ENCODE measurements at regions not wholly inside any gene's neighbourhood (a gene's known extent, or its start where the extent isn't known, plus 50 kb on each side); places are given as distances from the start of the nearest gene placed in this dataset.

GRCh38 chr9:105066275-105066865 lies 138.4 kb upstream of the ABCA1 start (continued):
- TF ChIP-seq ZBTB49 (tag by site-specific recombination; IDR thresholded peaks at IDR 0.05; ENCODE audit: low read depth) = no peak
- no peak for TF ChIP-seq KLF8 (tag by site-specific recombination; IDR thresholded peaks at IDR 0.05)
- no peak for TF ChIP-seq ZBTB20 (tag by site-specific recombination; IDR thresholded peaks at IDR 0.05)
- TF ChIP-seq MEIS1 (CRISPR knock-in tag; IDR thresholded peaks at IDR 0.05; ENCODE audit: borderline replicate concordance) = no peak

GRCh38 chr9:105067895-105068580 lies 140.1 kb upstream of the ABCA1 start:
- CTCF ChIA-PET = interaction anchor here (0.7 kb wide), 1 partner anchor 73 kb away, joined by 3 read pairs; no protein-coding TSS in a partner anchor

GRCh38 chr9:105069285-105069684 lies 141.3 kb upstream of the ABCA1 start:
- CTCF ChIA-PET = no interaction called here
- Histone ChIP-seq H3K27ac (ENCODE audit: extremely low read depth, low read depth, low read length) (no peak overlapping the region), H3K4me1 (ENCODE audit: control insufficient read depth, insufficient read depth, low read length) (peaks cover 4% of the 10 kb centered on the region; the same call in 1 of the 2 replicates), H3K4me3 (ENCODE audit: low read depth, low read length) (no peak overlapping the region), H3K9me3 (ENCODE audit: control insufficient read depth, insufficient read depth, low read depth, low read length) (no peaks in the 10 kb centered on the region), H3K36me3 (ENCODE audit: control insufficient read depth in 2 of 2, insufficient read depth in 1 of 2, low read length in 2 of 2) (no peaks in the 10 kb centered on the region)
- POLR2A ChIA-PET = interaction anchor here (0.6 kb wide), 1 partner anchor 127 kb away, joined by 3 read pairs; no protein-coding TSS in a partner anchor
- TF ChIP-seq ZNF510 (tag by site-specific recombination; IDR thresholded peaks at IDR 0.05; ENCODE audit: insufficient replicate concordance) = no peak
- no peak for TF ChIP-seq ZEB2 (tag by site-specific recombination; IDR thresholded peaks at IDR 0.05)
- no peak for TF ChIP-seq ZBTB7A (tag by site-specific recombination; IDR thresholded peaks at IDR 0.05; ENCODE audit: low read depth)
- TF ChIP-seq PRDM2 (tag by site-specific recombination; IDR thresholded peaks at IDR 0.05; ENCODE audit: borderline replicate concordance) = no peak

More at GRCh38 chr9:105067895-105068580, 140.1 kb upstream of the ABCA1 start:
- TF ChIP-seq ZFP37 (tag by site-specific recombination; IDR thresholded peaks at IDR 0.05) = no peak
- peak; percentile 84 for TF ChIP-seq ZNF112 (tag by site-specific recombination; IDR thresholded peaks at IDR 0.05)
- no peak overlapping the region for H3K27ac ChIP-seq (ENCODE audit: extremely low read depth, low read depth, low read length)
- H3K36me3 ChIP-seq (ENCODE audit: control insufficient read depth in 2 of 2, insufficient read depth in 1 of 2, low read length in 2 of 2) = no peaks in the 10 kb centered on the region
- no peak overlapping the region for H3K4me3 ChIP-seq (ENCODE audit: low read depth, low read length)
- peaks cover 10% of the 10 kb centered on the region; the same call in 1 of the 2 replicates for H3K4me1 ChIP-seq (ENCODE audit: control insufficient read depth, insufficient read depth, low read length)
- H3K9me3 ChIP-seq (ENCODE audit: control insufficient read depth, insufficient read depth, low read depth, low read length) = no peaks in the 10 kb centered on the region
- POLR2A ChIA-PET = interaction anchor here (0.7 kb wide), 1 partner anchor 27 kb away, joined by 4 read pairs; no protein-coding TSS in a partner anchor
